HepG2 (cell line): ENCODE measurements at regions not wholly inside any gene's neighbourhood (a gene's known extent, or its start where the extent isn't known, plus 50 kb on each side); places are given as distances from the start of the nearest gene placed in this dataset.

Experiments used
- GPN1 ChIP-seq: sonication (generic); formaldehyde crosslinking; IDR thresholded peaks from 2 replicates; pipeline ENCODE4 v1.5.1; 2020; ENCODE audit warnings: missing genetic modification reagents, borderline replicate concordance
- HNRNPK ChIP-seq: fragments of 200-400 bp; formaldehyde crosslinking; IDR thresholded peaks from 2 replicates; pipeline ENCODE4 v1.6.1; 2018; ENCODE audit warnings: low read length, low read depth, moderate library complexity, mild to moderate bottlenecking; ENCODE audit not compliant: poor library complexity, severe bottlenecking
- KDM4B ChIP-seq: sonication (generic); formaldehyde crosslinking; IDR thresholded peaks from 2 replicates; pipeline ENCODE4 v1.4.0; 2020; ENCODE audit warnings: missing genetic modification reagents
- NFRKB ChIP-seq: fragments of 450-650 bp; IDR thresholded peaks from 2 replicates; pipeline ENCODE4 v1.6.1; 2017
- PHF21A ChIP-seq: sonication (generic); formaldehyde crosslinking; IDR thresholded peaks from 2 replicates; pipeline ENCODE4 v1.5.0; 2020; ENCODE audit warnings: mild to moderate bottlenecking, missing genetic modification reagents
- PRDM4 ChIP-seq: sonication (generic); formaldehyde crosslinking; IDR thresholded peaks from 2 replicates; pipeline ENCODE4 v1.9.0; 2021; ENCODE audit warnings: missing genetic modification reagents, borderline replicate concordance
- RORA ChIP-seq: sonication (generic); formaldehyde crosslinking; IDR thresholded peaks from 2 replicates; pipeline ENCODE4 v1.5.0; 2020; ENCODE audit warnings: mild to moderate bottlenecking, missing genetic modification reagents, moderate library complexity
- SRF ChIP-seq: IDR thresholded peaks from 2 replicates; pipeline ENCODE4 v1.6.1; 2011; ENCODE audit warnings: mild to moderate bottlenecking, low read depth, low read length, moderate library complexity
- SRSF1 ChIP-seq: fragments of 200-400 bp; formaldehyde crosslinking; optimal IDR thresholded peaks from 2 replicates; pipeline ENCODE3; 2017; ENCODE audit warnings: mild to moderate bottlenecking, low read depth, low read length, moderate library complexity
- THYN1 ChIP-seq: sonication (generic); formaldehyde crosslinking; IDR thresholded peaks from 2 replicates; pipeline ENCODE4 v1.8.1; 2023; ENCODE audit warnings: low read depth, mild to moderate bottlenecking, moderate library complexity, missing genetic modification reagents, borderline replicate concordance
- TRAFD1 ChIP-seq: sonication (generic); formaldehyde crosslinking; IDR thresholded peaks from 2 replicates; pipeline ENCODE4 v1.5.1; 2020; ENCODE audit warnings: missing genetic modification reagents, mild to moderate bottlenecking, borderline replicate concordance
- ZFP62 ChIP-seq: sonication (generic); formaldehyde crosslinking; IDR thresholded peaks from 2 replicates; pipeline ENCODE4 v1.4.0; 2020; ENCODE audit warnings: missing genetic modification reagents
- ZMYM3 ChIP-seq: sonication (generic); formaldehyde crosslinking; IDR thresholded peaks from 2 replicates; pipeline ENCODE4 v1.5.1; 2020; ENCODE audit warnings: mild to moderate bottlenecking, missing genetic modification reagents
- ZNF256 ChIP-seq: sonication (generic); formaldehyde crosslinking; conservative IDR thresholded peaks from 2 replicates; pipeline ENCODE4 v1.4.0; 2020; ENCODE audit warnings: missing genetic modification reagents
- ZNF432 ChIP-seq: sonication (generic); formaldehyde crosslinking; IDR thresholded peaks from 2 replicates; pipeline ENCODE4 v1.5.0; 2020; ENCODE audit warnings: missing genetic modification reagents, mild to moderate bottlenecking, borderline replicate concordance
- TF ChIP-seq, protein P1 (sequence below): sonication (generic); formaldehyde crosslinking; IDR thresholded peaks from 2 replicates; pipeline ENCODE4 v1.4.0; 2020; ENCODE audit warnings: missing genetic modification reagents, borderline replicate concordance
- TF ChIP-seq, protein P2 (sequence below): sonication (generic); formaldehyde crosslinking; IDR thresholded peaks from 2 replicates; pipeline ENCODE4 v1.4.0; 2020; ENCODE audit warnings: missing genetic modification reagents
- TF ChIP-seq, protein P3 (sequence below): sonication (generic); formaldehyde crosslinking; IDR thresholded peaks from 2 replicates; pipeline ENCODE4 v1.5.0; 2020; ENCODE audit warnings: missing genetic modification reagents

GRCh38 chr5:92944903-92945604 lies 636.0 kb downstream of the NR2F1-AS1 start (continued):
- TF ChIP-seq, protein P1, sequence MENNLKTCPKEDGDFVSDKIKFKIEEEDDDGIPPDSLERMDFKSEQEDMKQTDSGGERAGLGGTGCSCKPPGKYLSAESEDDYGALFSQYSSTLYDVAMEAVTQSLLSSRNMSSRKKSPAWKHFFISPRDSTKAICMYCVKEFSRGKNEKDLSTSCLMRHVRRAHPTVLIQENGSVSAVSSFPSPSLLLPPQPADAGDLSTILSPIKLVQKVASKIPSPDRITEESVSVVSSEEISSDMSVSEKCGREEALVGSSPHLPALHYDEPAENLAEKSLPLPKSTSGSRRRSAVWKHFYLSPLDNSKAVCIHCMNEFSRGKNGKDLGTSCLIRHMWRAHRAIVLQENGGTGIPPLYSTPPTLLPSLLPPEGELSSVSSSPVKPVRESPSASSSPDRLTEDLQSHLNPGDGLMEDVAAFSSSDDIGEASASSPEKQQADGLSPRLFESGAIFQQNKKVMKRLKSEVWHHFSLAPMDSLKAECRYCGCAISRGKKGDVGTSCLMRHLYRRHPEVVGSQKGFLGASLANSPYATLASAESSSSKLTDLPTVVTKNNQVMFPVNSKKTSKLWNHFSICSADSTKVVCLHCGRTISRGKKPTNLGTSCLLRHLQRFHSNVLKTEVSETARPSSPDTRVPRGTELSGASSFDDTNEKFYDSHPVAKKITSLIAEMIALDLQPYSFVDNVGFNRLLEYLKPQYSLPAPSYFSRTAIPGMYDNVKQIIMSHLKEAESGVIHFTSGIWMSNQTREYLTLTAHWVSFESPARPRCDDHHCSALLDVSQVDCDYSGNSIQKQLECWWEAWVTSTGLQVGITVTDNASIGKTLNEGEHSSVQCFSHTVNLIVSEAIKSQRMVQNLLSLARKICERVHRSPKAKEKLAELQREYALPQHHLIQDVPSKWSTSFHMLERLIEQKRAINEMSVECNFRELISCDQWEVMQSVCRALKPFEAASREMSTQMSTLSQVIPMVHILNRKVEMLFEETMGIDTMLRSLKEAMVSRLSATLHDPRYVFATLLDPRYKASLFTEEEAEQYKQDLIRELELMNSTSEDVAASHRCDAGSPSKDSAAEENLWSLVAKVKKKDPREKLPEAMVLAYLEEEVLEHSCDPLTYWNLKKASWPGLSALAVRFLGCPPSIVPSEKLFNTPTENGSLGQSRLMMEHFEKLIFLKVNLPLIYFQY, result no peak
- TF ChIP-seq, protein P2, sequence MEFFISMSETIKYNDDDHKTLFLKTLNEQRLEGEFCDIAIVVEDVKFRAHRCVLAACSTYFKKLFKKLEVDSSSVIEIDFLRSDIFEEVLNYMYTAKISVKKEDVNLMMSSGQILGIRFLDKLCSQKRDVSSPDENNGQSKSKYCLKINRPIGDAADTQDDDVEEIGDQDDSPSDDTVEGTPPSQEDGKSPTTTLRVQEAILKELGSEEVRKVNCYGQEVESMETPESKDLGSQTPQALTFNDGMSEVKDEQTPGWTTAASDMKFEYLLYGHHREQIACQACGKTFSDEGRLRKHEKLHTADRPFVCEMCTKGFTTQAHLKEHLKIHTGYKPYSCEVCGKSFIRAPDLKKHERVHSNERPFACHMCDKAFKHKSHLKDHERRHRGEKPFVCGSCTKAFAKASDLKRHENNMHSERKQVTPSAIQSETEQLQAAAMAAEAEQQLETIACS (CRISPR knock-in tag), result no peak
- no peak for TF ChIP-seq ZMYM3 (CRISPR knock-in tag)
- no peak for TF ChIP-seq HNRNPK
- no peak for TF ChIP-seq SRF
- TF ChIP-seq, protein P3, sequence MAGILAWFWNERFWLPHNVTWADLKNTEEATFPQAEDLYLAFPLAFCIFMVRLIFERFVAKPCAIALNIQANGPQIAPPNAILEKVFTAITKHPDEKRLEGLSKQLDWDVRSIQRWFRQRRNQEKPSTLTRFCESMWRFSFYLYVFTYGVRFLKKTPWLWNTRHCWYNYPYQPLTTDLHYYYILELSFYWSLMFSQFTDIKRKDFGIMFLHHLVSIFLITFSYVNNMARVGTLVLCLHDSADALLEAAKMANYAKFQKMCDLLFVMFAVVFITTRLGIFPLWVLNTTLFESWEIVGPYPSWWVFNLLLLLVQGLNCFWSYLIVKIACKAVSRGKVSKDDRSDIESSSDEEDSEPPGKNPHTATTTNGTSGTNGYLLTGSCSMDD (CRISPR knock-in tag), result no peak
- no peak for TF ChIP-seq ZNF256 (CRISPR knock-in tag)
- no peak for TF ChIP-seq SRSF1
- no peak for TF ChIP-seq GPN1 (CRISPR knock-in tag)
- TF ChIP-seq KDM4B (CRISPR knock-in tag), result no peak
- TF ChIP-seq THYN1 (CRISPR knock-in tag), result no peak
- TF ChIP-seq ZFP62 (CRISPR knock-in tag), result no peak
- TF ChIP-seq NFRKB, result no peak
- TF ChIP-seq TRAFD1, result no peak
- no peak for TF ChIP-seq PRDM4 (CRISPR knock-in tag)
- TF ChIP-seq PHF21A, result peak; percentile 80
- TF ChIP-seq ZNF432 (CRISPR knock-in tag), result no peak
- no peak for TF ChIP-seq RORA (CRISPR knock-in tag)
